ENCODE measurements at regions not wholly inside any gene's neighbourhood (a gene's known extent, or its start where the extent isn't known, plus 50 kb on each side); places are given as distances from the start of the nearest gene placed in this dataset.
"Not testable (repeated sequence)": the region's sequence is repeated elsewhere in the genome, so short reads cannot be mapped to it uniquely, and the experiment has no call there.

GRCh38 chrX:13389501-13389900, 69.6 kb upstream of the ATXN3L start:
- Histone ChIP-seq H3K4me3 (no peak overlapping the region), H3K4me2 (no peak overlapping the region), H3K9ac (no peak overlapping the region), H3K4me1 (no peaks in the 10 kb centered on the region), H3K27me3 (peaks cover 52% of the 10 kb centered on the region), H3K27ac (no peak overlapping the region), H4K20me1 (no peaks in the 10 kb centered on the region), H3K9me3 (no peaks in the 10 kb centered on the region), H3K36me3 (no peaks in the 10 kb centered on the region)
- no peak for TF ChIP-seq Cebpa-rat (IDR thresholded peaks at IDR 0.05)

GRCh38 chrX:13387666-13388494, 68.0 kb upstream of the ATXN3L start:
- H3K9me3 ChIP-seq: no peaks in the 10 kb centered on the region
- H3K4me3 ChIP-seq: no peak overlapping the region
- H4K20me1 ChIP-seq: no peaks in the 10 kb centered on the region
- H3K4me1 ChIP-seq: no peaks in the 10 kb centered on the region
- H3K9ac ChIP-seq: no peak overlapping the region
- peaks cover 62% of the 10 kb centered on the region for H3K27me3 ChIP-seq
- no peak overlapping the region for H3K4me2 ChIP-seq
- no peak for TF ChIP-seq Cebpa-rat (IDR thresholded peaks at IDR 0.05)
- no peak overlapping the region for H3K27ac ChIP-seq
- no peaks in the 10 kb centered on the region for H3K36me3 ChIP-seq

- H3K27me3 ChIP-seq: peaks cover 72% of the 10 kb centered on the region
- H3K4me3 ChIP-seq: no peak overlapping the region
- H3K9ac ChIP-seq: no peak overlapping the region
- H3K4me2 ChIP-seq: no peak overlapping the region
- H3K36me3 ChIP-seq: no peaks in the 10 kb centered on the region
- no peak overlapping the region for H3K27ac ChIP-seq
- H3K9me3 ChIP-seq: no peaks in the 10 kb centered on the region
- no peak for TF ChIP-seq Cebpa-rat (IDR thresholded peaks at IDR 0.05)
- no peaks in the 10 kb centered on the region for H4K20me1 ChIP-seq
- H3K4me1 ChIP-seq: no peaks in the 10 kb centered on the region
Measured at GRCh38 chrX:13386636-13387035, 66.8 kb upstream of the ATXN3L start.

DNA sequence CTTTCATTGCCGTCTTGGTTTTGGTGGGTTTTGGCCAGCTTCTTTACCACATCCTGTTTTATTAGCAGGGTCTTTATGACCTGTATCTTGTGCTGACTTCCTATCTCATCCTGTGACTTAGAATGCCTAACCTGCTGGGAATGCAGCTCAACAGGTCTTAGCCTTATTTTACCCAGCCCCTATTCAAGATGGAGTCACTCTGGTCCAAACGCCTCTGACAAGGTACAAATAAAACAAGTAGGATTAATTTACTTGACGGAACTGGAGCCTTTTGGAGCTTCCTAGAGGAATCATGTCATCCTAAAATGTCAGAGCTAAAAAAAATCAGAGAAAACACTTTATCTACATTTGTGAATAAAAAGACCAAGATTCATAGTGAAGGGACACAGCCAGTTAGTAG, 66.2 kb upstream of the ATXN3L start:
- Histone ChIP-seq H3K27ac (no peak overlapping the region), H3K9me3 (no peaks in the 10 kb centered on the region), H3K4me3 (no peak overlapping the region), H4K20me1 (no peaks in the 10 kb centered on the region), H3K27me3 (peaks cover 76% of the 10 kb centered on the region), H3K36me3 (no peaks in the 10 kb centered on the region), H3K4me1 (no peaks in the 10 kb centered on the region), H3K4me2 (no peak overlapping the region), H3K9ac (no peak overlapping the region)
- no peak for TF ChIP-seq Cebpa-rat (IDR thresholded peaks at IDR 0.05)

GRCh38 chrX:13383907-13384306, 64.1 kb upstream of the ATXN3L start:
- Histone ChIP-seq H3K36me3 (no peaks in the 10 kb centered on the region), H4K20me1 (no peaks in the 10 kb centered on the region), H3K9ac (no peak overlapping the region), H3K27ac (no peak overlapping the region), H3K27me3 (peaks cover 68% of the 10 kb centered on the region), H3K4me2 (no peak overlapping the region), H3K4me1 (no peaks in the 10 kb centered on the region), H3K9me3 (peaks cover under 1% of the 10 kb centered on the region; the same call in 1 of the 2 replicates), H3K4me3 (no peak overlapping the region)
- no peak for TF ChIP-seq Cebpa-rat (IDR thresholded peaks at IDR 0.05)

- H3K4me1 ChIP-seq: peaks cover 14% of the 10 kb centered on the region
- no peak overlapping the region for H3K27ac ChIP-seq
- H3K9ac ChIP-seq: no peak overlapping the region
- no peak for TF ChIP-seq Cebpa-rat (IDR thresholded peaks at IDR 0.05)
- H3K4me2 ChIP-seq: no peak overlapping the region
- no peak overlapping the region for H3K4me3 ChIP-seq
- no peaks in the 10 kb centered on the region for H3K36me3 ChIP-seq
- H4K20me1 ChIP-seq: no peaks in the 10 kb centered on the region
- H3K27me3 ChIP-seq: peaks cover 61% of the 10 kb centered on the region
- H3K9me3 ChIP-seq: peaks cover 6% of the 10 kb centered on the region; the same call in 1 of the 2 replicates
Measured at GRCh38 chrX:13381514-13381913, 61.7 kb upstream of the ATXN3L start.

- Histone ChIP-seq H3K4me1 (peaks cover 27% of the 10 kb centered on the region), H3K9ac (no peak overlapping the region), H4K20me1 (no peaks in the 10 kb centered on the region), H3K9me3 (peaks cover 6% of the 10 kb centered on the region; the same call in 1 of the 2 replicates), H3K27me3 (peaks cover 54% of the 10 kb centered on the region), H3K36me3 (no peaks in the 10 kb centered on the region), H3K4me3 (no peak overlapping the region), H3K27ac (no peak overlapping the region), H3K4me2 (no peak overlapping the region)
- no peak for TF ChIP-seq Cebpa-rat (IDR thresholded peaks at IDR 0.05)
Measured at GRCh38 chrX:13380211-13380610, 60.4 kb upstream of the ATXN3L start.

DNA sequence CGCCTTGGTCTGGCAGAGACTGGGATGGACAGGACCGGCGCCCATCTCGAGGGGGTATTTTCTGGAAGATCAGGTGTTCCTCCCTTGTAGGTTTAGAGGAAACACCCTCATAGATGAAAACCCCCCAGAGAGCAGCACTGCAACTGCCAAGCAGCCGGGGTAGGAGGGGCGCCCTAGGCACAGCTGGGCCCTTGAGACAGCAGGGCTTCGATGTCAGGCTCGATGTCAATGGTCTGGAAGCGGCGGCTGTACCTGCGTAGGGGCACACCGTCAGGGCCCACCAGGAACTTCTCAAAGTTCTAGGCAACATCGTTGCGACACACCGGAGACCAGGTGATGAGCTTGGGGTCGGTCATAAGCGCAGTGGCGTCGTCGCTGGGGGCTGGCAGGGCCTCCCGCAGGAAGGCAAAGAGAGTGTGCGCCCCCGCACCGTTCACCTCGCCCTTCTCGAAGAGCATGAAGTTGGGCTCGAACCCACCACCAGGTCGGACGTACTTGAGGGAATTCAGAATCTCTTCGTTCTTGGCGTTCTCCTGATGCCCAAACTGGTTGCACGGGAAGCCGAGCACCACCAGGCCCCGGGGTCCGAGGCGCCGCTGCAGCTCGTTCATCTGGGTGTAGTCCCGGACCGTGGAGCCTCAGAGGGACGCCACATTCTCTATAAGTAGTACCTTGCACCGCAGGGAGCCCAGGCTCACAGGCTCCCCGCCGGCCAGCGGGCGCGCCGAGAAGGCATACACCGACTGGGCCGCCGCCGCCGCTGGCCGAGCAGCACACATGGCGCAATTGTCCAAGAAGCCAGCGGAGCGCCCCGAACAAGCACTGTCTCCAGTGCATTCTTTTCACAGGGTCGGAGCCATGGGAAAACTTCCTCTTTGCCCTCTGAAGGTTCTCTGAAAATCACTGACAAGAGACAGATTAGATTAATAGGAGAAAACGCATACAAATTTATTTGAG, 59.0 kb upstream of the ATXN3L start:
- H3K4me2 ChIP-seq, H3K9ac ChIP-seq, H3K9me3 ChIP-seq, H3K27ac ChIP-seq, H3K36me3 ChIP-seq, H3K4me3 ChIP-seq, H4K20me1 ChIP-seq: not testable (repeated sequence)
- Histone ChIP-seq H3K27me3 (peaks cover 49% of the 10 kb centered on the region), H3K4me1 (peaks cover 29% of the 10 kb centered on the region)

- peak overlapping the region; percentile 53 for H3K4me2 ChIP-seq
- no peak overlapping the region for H3K27ac ChIP-seq
- H3K9me3 ChIP-seq: peaks cover 6% of the 10 kb centered on the region; the same call in 1 of the 2 replicates
- H3K4me1 ChIP-seq: peaks cover 29% of the 10 kb centered on the region
- H3K4me3 ChIP-seq: no peak overlapping the region
- no peaks in the 10 kb centered on the region for H3K36me3 ChIP-seq
- TF ChIP-seq Cebpa-rat (IDR thresholded peaks at IDR 0.05): no peak
- H4K20me1 ChIP-seq: no peaks in the 10 kb centered on the region
- no peak overlapping the region for H3K9ac ChIP-seq
- peaks cover 41% of the 10 kb centered on the region for H3K27me3 ChIP-seq
Measured at GRCh38 chrX:13377550-13377934, 57.7 kb upstream of the ATXN3L start.

All from BLaER1 (cell line).